Endothelial cell (in vitro differentiated cells): ENCODE measurements at regions not wholly inside any gene's neighbourhood (a gene's known extent, or its start where the extent isn't known, plus 50 kb on each side); places are given as distances from the start of the nearest gene placed in this dataset.

ENCODE experiments used
- DNase-seq: peaks from one replicate; pipeline ENCODE4 v3.0.0; 2021; ENCODE audit warnings: low spot score
- H3K27ac Mint-ChIP-seq: one replicate; pipeline ENCODE4 v1.8.0; 2021; ENCODE audit warnings: mixed read lengths, inconsistent platforms; ENCODE audit not compliant: unreplicated experiment
- H3K27me3 Mint-ChIP-seq: one replicate; pipeline ENCODE4 v1.8.0; 2021; ENCODE audit warnings: mild to moderate bottlenecking, moderate library complexity, mixed read lengths, inconsistent platforms; ENCODE audit not compliant: unreplicated experiment
- H3K36me3 Mint-ChIP-seq: one replicate; pipeline ENCODE4 v1.8.0; 2021; ENCODE audit warnings: mild to moderate bottlenecking, low read depth, mixed read lengths, inconsistent platforms; ENCODE audit not compliant: unreplicated experiment
- H3K4me1 Mint-ChIP-seq: one replicate; pipeline ENCODE4 v1.8.0; 2021; ENCODE audit warnings: mild to moderate bottlenecking, mixed read lengths, inconsistent platforms; ENCODE audit not compliant: unreplicated experiment
- H3K4me3 Mint-ChIP-seq: one replicate; pipeline ENCODE4 v1.8.0; 2021; ENCODE audit warnings: mild to moderate bottlenecking, mixed read lengths, inconsistent platforms; ENCODE audit not compliant: unreplicated experiment
- H3K9me3 Mint-ChIP-seq: one replicate; pipeline ENCODE4 v1.8.0; 2021; ENCODE audit warnings: mixed read lengths, inconsistent platforms; ENCODE audit not compliant: unreplicated experiment
- TF ChIP-seq, protein P1 (sequence below): fragments of 200-600 bp; sonication (generic); IDR thresholded peaks from one replicate; pipeline ENCODE4 v1.5.0; 2021; ENCODE audit warnings: antibody characterized with exemption; ENCODE audit not compliant: unreplicated experiment

DNA sequence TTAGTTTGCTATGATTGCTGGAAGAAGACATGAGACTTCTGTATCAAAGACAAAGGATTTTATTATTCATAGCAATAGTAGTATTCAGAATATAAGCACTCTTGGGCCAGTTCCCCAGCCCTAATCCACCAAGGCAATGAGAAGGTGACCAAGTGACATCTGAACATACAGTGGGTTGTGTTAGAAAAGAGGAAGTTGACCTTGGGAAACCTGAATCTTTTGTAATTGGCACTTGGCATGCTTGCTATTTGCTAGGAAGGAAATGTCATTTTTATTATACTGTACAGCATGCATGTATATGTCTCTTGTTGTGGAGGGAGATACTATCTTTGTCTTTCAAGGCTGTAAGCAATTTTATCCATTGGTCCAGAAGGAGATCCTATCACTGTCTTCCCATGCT is 216.1 kb upstream of the FAT1 start:
- TF ChIP-seq, protein P1, sequence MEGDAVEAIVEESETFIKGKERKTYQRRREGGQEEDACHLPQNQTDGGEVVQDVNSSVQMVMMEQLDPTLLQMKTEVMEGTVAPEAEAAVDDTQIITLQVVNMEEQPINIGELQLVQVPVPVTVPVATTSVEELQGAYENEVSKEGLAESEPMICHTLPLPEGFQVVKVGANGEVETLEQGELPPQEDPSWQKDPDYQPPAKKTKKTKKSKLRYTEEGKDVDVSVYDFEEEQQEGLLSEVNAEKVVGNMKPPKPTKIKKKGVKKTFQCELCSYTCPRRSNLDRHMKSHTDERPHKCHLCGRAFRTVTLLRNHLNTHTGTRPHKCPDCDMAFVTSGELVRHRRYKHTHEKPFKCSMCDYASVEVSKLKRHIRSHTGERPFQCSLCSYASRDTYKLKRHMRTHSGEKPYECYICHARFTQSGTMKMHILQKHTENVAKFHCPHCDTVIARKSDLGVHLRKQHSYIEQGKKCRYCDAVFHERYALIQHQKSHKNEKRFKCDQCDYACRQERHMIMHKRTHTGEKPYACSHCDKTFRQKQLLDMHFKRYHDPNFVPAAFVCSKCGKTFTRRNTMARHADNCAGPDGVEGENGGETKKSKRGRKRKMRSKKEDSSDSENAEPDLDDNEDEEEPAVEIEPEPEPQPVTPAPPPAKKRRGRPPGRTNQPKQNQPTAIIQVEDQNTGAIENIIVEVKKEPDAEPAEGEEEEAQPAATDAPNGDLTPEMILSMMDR: no peak
- H3K4me3 Mint-ChIP-seq: no peak overlapping the region
- no peaks in the 10 kb centered on the region for H3K9me3 Mint-ChIP-seq
- peaks cover 10% of the 10 kb centered on the region for H3K4me1 Mint-ChIP-seq
- H3K27ac Mint-ChIP-seq: no peak overlapping the region
- no peaks in the 10 kb centered on the region for H3K36me3 Mint-ChIP-seq
- no peak for DNase-seq
- peaks cover 4% of the 10 kb centered on the region for H3K27me3 Mint-ChIP-seq

DNA sequence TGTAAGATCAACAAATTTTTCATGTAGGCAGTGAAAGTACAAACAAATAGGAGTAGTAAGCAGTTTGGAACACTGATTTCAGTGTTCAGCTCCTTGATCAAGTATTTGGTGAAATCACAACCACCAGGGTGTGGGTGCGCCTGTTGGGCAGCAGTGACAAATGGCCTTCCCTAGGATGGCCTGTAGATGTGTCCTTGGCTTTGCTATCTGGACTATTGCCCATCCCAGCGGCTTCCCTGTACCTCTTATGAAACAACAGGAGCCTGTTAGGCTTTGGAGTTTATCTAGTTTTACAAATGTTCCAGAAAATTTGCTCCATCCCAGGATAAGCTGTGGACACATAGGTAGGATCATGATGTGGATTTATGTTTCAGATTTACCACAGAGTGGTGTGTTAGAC is 216.8 kb upstream of the FAT1 start:
- no peak for DNase-seq
- H3K27ac Mint-ChIP-seq: no peak overlapping the region
- H3K27me3 Mint-ChIP-seq: peaks cover 4% of the 10 kb centered on the region
- TF ChIP-seq, protein P1: no peak
- H3K4me3 Mint-ChIP-seq: no peak overlapping the region
- no peaks in the 10 kb centered on the region for H3K36me3 Mint-ChIP-seq
- no peaks in the 10 kb centered on the region for H3K9me3 Mint-ChIP-seq
- peaks cover 10% of the 10 kb centered on the region for H3K4me1 Mint-ChIP-seq

DNA sequence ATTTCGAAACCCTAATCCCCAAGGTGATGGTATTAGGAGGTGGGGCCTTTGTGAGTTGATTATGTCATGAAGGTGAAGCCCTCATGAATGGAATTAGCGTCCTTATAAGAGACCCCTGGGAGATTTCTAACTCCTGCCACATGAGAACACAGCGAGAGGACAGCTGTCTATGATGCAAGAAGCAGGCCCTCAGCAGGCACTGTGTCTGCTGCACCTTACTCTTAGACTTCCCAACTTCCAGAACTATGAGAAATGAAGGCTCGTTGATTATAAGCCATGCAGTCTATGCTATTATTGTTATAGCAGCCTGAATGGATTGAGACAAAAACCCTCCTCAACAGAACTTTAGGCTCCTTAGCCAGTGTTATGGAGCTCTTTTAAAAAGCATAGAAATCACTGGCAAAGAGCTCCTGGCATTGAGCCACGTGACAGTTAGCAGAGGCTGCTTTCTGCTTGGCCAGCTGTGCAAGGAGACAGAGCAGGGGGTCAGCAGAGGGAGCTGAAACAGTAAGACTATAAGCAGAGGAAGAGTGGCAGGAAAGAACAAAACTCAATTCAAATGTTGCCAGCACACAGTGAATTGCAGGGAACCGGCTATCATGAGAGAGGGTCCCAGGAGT is 219.2 kb upstream of the FAT1 start:
- TF ChIP-seq, protein P1: no peak
- no peak overlapping the region for H3K27ac Mint-ChIP-seq
- no peak overlapping the region for H3K4me3 Mint-ChIP-seq
- no peak for DNase-seq
- H3K9me3 Mint-ChIP-seq: no peaks in the 10 kb centered on the region
- peaks cover 4% of the 10 kb centered on the region for H3K27me3 Mint-ChIP-seq
- no peaks in the 10 kb centered on the region for H3K36me3 Mint-ChIP-seq
- H3K4me1 Mint-ChIP-seq: no peaks in the 10 kb centered on the region

DNA sequence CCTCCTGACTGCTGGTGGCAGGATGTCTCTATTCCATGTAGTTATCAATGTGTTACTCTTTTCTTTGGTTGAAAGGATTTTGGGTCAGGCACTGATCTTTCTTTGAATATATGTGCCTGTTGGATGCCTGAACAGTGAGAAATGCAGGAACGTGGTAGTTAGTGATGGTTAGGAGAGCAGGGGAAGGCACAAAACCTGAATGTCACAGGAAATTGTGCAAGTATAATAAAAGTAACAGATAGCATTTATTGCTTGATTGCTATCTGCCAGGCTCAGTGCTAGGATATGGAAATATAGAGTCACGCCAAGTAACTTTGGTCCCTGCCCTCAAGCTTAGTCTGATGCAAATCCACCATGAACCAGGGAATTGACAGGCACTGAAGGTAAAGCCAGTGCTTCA is 219.8 kb upstream of the FAT1 start:
- H3K4me1 Mint-ChIP-seq: peaks cover under 1% of the 10 kb centered on the region
- no peak for DNase-seq
- H3K36me3 Mint-ChIP-seq: no peaks in the 10 kb centered on the region
- TF ChIP-seq, protein P1: no peak
- no peak overlapping the region for H3K27ac Mint-ChIP-seq
- H3K27me3 Mint-ChIP-seq: peaks cover 2% of the 10 kb centered on the region
- H3K9me3 Mint-ChIP-seq: no peaks in the 10 kb centered on the region
- no peak overlapping the region for H3K4me3 Mint-ChIP-seq

DNA sequence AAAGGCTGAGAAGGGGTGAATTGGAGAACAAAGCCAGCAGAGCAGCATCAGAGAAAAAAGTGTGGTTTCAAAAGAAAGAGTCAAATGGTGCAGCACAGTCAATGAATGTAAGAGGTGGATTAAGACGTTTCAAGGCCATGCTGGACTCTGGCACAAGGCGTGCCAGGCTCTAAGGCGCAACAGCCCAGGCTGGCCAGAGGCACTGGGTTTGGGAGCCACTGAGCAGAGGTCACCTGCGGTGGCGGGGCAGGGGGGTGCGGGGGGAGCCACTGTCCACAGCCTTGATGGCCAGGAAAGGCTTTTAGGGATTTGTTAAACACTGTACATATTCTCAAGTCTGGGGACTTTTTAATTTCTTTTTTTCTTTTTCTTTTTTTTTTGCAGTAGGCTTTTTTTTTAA is 222.5 kb upstream of the FAT1 start:
- TF ChIP-seq, protein P1: no peak
- no peak overlapping the region for H3K27ac Mint-ChIP-seq

More for the DNA sequence above, 222.5 kb upstream of the FAT1 start:
- no peak for DNase-seq
- Mint-ChIP-seq H3K4me1 (peaks cover 6% of the 10 kb centered on the region), H3K36me3 (no peaks in the 10 kb centered on the region), H3K4me3 (no peak overlapping the region), H3K27me3 (peaks cover 2% of the 10 kb centered on the region), H3K9me3 (no peaks in the 10 kb centered on the region)
